Activated T-cell treated with anti-CD3 and anti-CD28 coated beads, Interleukin-2, amount 50 U/mL, for 72 hours (primary cell): ENCODE measurements at regions not wholly inside any gene's neighbourhood (a gene's known extent, or its start where the extent isn't known, plus 50 kb on each side); places are given as distances from the start of the nearest gene placed in this dataset.

Experiments
- ATAC-seq, 2 donors: fragments of 150-1000 bp; cut with Tn5 transposase; replicated peaks in 1 of 2; 2 replicates each; pipeline ENCODE4 v1.10.0; 2021; ENCODE audit warnings: moderate library complexity in 2 of 2, mild to moderate bottlenecking in 1 of 2
- DNase-seq, 2 donors: peaks; one replicate each; pipeline ENCODE4 v3.0.0; 2021 to 2022; ENCODE audit warnings: mixed read lengths in 1 of 2
- H3K27ac Mint-ChIP-seq: one replicate; pipeline ENCODE4 v1.8.0; 2022; ENCODE audit warnings: mild to moderate bottlenecking, moderate library complexity, mixed read lengths
- H3K27me3 Mint-ChIP-seq: one replicate; pipeline ENCODE4 v1.8.0; 2022; ENCODE audit warnings: low read depth, mixed read lengths
- H3K36me3 Mint-ChIP-seq, 2 donors: one replicate each; pipeline ENCODE4 v1.8.0; 2022; ENCODE audit warnings: mixed read lengths in 2 of 2, mild to moderate bottlenecking in 1 of 2; ENCODE audit not compliant: insufficient read depth in 2 of 2
- H3K4me1 Mint-ChIP-seq: one replicate; pipeline ENCODE4 v1.8.0; 2022; ENCODE audit warnings: low read depth, mixed read lengths
- H3K4me3 Mint-ChIP-seq, 2 donors: one replicate each; pipeline ENCODE4 v1.8.0; 2022; ENCODE audit warnings: mild to moderate bottlenecking in 2 of 2, mixed read lengths in 2 of 2, moderate library complexity in 2 of 2
- H3K9me3 Mint-ChIP-seq, 2 donors: one replicate each; pipeline ENCODE4 v1.8.0; 2022; ENCODE audit warnings: mixed read lengths in 2 of 2

GRCh38 chr10:126803394-126803793 lies 101.8 kb upstream of the DOCK1 start:
- Mint-ChIP-seq H3K4me1 (no peaks in the 10 kb centered on the region), H3K4me3 (no peak overlapping the region), H3K27me3 (no peaks in the 10 kb centered on the region), H3K9me3 (no peaks in the 10 kb centered on the region), H3K36me3 (no peaks in the 10 kb centered on the region), H3K27ac (no peak overlapping the region)
- DNase-seq: no peak
- ATAC-seq: no peak

GRCh38 chr10:126804396-126804795 lies 100.8 kb upstream of the DOCK1 start:
- no peak overlapping the region for H3K27ac Mint-ChIP-seq
- DNase-seq (no peak), ATAC-seq (no peak)
- H3K9me3 Mint-ChIP-seq: no peaks in the 10 kb centered on the region
- H3K4me3 Mint-ChIP-seq: no peak overlapping the region
- no peaks in the 10 kb centered on the region for H3K36me3 Mint-ChIP-seq
- H3K4me1 Mint-ChIP-seq: no peaks in the 10 kb centered on the region
- no peaks in the 10 kb centered on the region for H3K27me3 Mint-ChIP-seq

GRCh38 chr10:126806498-126806897 lies 98.7 kb upstream of the DOCK1 start:
- H3K27ac Mint-ChIP-seq: no peak overlapping the region
- H3K9me3 Mint-ChIP-seq: peaks cover 1 to 3% of the 10 kb centered on the region in 2 donors
- H3K4me1 Mint-ChIP-seq: no peaks in the 10 kb centered on the region
- DNase-seq (no peak), ATAC-seq (no peak)
- peaks cover 0 to 2% of the 10 kb centered on the region in 2 donors for H3K36me3 Mint-ChIP-seq
- H3K27me3 Mint-ChIP-seq: no peaks in the 10 kb centered on the region
- no peak overlapping the region for H3K4me3 Mint-ChIP-seq

DNA sequence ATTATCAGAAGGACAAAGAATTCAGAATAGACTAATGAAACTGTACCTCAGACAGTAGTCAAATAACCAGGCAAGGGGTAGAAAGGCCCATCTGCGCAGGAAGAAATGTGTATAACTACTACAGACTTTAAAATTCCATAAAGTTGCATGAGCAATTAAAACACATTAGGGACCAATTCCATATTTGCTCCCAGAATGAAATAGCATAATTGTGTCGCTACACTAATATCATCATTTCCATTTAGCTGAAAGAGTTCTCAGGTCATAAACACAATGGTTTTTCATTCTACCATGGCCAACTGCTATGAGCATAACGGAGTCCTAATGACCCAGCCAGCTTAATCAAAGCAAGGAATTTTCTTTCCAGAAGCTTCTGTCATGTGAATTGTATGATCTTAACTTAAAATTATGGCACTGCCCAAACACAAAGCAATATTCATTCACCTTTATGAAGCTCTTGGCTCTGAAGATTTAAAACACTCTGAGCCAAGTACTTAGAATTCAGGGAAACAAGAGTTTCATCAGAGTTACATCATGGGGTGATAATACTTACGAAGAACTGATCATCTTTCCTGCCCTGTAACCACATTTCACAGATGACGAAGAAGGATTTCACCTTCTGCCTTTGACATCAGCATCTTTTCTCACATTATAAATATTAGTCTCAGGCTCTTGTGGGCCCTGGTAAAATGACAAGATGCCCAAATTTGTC lies 98.1 kb upstream of the DOCK1 start:
- ATAC-seq: no peak
- Mint-ChIP-seq H3K27ac (no peak overlapping the region), H3K9me3 (peaks cover 1 to 3% of the 10 kb centered on the region in 2 donors), H3K4me1 (no peaks in the 10 kb centered on the region), H3K27me3 (no peaks in the 10 kb centered on the region), H3K4me3 (no peak overlapping the region), H3K36me3 (peaks cover 0 to 2% of the 10 kb centered on the region in 2 donors)
- no peak for DNase-seq

DNA sequence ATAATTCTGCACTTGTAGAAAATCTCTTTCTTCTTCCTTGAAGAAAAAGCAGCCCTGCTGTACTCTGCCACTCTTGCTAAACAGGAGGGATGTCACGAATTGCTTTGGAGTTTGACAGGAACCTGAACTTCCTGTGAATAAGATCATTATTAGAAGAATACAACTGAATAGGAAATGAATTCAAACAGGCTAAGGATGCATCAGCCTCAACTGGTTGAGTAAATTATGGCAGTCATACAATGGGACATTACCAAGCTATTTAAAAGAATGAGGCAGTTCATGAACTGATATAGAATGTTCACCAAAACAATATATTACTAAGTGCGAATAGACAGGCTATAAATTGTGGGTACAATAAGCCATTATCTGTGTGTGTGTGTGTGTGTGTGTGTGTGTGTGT lies 97.1 kb upstream of the DOCK1 start:
- no peak for DNase-seq
- Mint-ChIP-seq H3K27me3 (no peaks in the 10 kb centered on the region), H3K9me3 (peaks cover 1 to 3% of the 10 kb centered on the region in 2 donors), H3K4me3 (no peak overlapping the region), H3K36me3 (peaks cover 0 to 2% of the 10 kb centered on the region in 2 donors), H3K27ac (no peak overlapping the region), H3K4me1 (no peaks in the 10 kb centered on the region)
- no peak for ATAC-seq

- peaks cover 0 to 2% of the 10 kb centered on the region in 2 donors for H3K36me3 Mint-ChIP-seq
- peaks cover 3 to 8% of the 10 kb centered on the region in 2 donors for H3K9me3 Mint-ChIP-seq
- no peak overlapping the region for H3K4me3 Mint-ChIP-seq
- ATAC-seq (no peak), DNase-seq (no peak)
- H3K27ac Mint-ChIP-seq: no peak overlapping the region
- no peaks in the 10 kb centered on the region for H3K4me1 Mint-ChIP-seq
- peaks cover 6% of the 10 kb centered on the region for H3K27me3 Mint-ChIP-seq
Observed at GRCh38 chr10:126813432-126813831, 91.8 kb upstream of the DOCK1 start.

- Mint-ChIP-seq H3K4me3 (no peak overlapping the region), H3K4me1 (no peaks in the 10 kb centered on the region), H3K36me3 (no peaks in the 10 kb centered on the region), H3K27ac (no peak overlapping the region), H3K9me3 (peaks cover 0 to 3% of the 10 kb centered on the region in 2 donors), H3K27me3 (no peaks in the 10 kb centered on the region)
- DNase-seq: no peak
- ATAC-seq: no peak
Observed at GRCh38 chr10:126833542-126833941, 71.7 kb upstream of the DOCK1 start.

DNA sequence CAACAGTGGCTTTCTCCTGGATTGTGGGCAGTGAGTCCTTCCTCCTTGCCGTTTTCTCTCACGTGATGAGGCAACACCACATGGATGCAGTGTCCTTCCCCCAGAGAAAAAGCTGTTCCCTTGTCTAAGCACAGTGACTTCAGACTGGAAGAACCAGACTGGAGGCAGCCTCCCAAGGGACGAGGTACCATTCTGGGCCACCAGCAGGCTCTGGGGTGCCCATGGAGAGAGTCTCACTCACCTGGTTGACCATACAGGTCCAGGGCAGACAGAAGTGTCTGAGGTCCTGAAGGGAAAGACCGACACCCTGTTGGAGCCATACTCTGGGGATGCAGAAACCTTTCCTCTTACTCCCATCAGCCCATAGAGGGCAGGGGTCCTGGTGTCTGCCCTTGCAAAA lies 69.2 kb upstream of the DOCK1 start:
- Mint-ChIP-seq H3K36me3 (no peaks in the 10 kb centered on the region), H3K4me3 (no peak overlapping the region), H3K27ac (no peak overlapping the region), H3K9me3 (no peaks in the 10 kb centered on the region), H3K4me1 (no peaks in the 10 kb centered on the region), H3K27me3 (no peaks in the 10 kb centered on the region)
- DNase-seq (no peak), ATAC-seq (no peak)

DNA sequence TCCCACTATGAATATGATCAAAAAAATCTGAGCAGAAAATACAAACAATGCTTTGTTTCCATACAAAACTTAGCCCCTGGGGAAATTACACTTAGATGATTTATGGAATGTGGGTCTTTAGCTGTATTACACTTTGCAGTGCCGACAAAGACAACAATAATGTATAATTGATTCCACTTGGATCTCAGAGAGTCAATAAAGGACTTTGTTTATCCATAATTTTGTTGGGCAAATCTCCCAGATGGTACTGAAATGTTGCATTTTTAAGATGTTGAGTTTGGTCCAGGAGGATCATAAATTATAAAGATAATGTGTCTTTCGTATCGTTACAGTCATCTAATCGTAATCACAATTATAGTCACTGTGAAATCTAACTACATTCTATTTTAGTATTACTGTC lies 66.9 kb upstream of the DOCK1 start:
- H3K9me3 Mint-ChIP-seq: no peaks in the 10 kb centered on the region
- DNase-seq (no peak), ATAC-seq (no peak)
- no peak overlapping the region for H3K27ac Mint-ChIP-seq
- H3K27me3 Mint-ChIP-seq: no peaks in the 10 kb centered on the region
- H3K4me3 Mint-ChIP-seq: no peak overlapping the region
- H3K4me1 Mint-ChIP-seq: no peaks in the 10 kb centered on the region
- H3K36me3 Mint-ChIP-seq: no peaks in the 10 kb centered on the region

- H3K9me3 Mint-ChIP-seq: no peaks in the 10 kb centered on the region
- H3K27ac Mint-ChIP-seq: no peak overlapping the region
- DNase-seq (no peak), ATAC-seq (no peak)
- no peak overlapping the region for H3K4me3 Mint-ChIP-seq
- no peaks in the 10 kb centered on the region for H3K4me1 Mint-ChIP-seq
- H3K27me3 Mint-ChIP-seq: no peaks in the 10 kb centered on the region
- no peaks in the 10 kb centered on the region for H3K36me3 Mint-ChIP-seq
Observed at GRCh38 chr10:126839094-126839761, 66.0 kb upstream of the DOCK1 start.

DNA sequence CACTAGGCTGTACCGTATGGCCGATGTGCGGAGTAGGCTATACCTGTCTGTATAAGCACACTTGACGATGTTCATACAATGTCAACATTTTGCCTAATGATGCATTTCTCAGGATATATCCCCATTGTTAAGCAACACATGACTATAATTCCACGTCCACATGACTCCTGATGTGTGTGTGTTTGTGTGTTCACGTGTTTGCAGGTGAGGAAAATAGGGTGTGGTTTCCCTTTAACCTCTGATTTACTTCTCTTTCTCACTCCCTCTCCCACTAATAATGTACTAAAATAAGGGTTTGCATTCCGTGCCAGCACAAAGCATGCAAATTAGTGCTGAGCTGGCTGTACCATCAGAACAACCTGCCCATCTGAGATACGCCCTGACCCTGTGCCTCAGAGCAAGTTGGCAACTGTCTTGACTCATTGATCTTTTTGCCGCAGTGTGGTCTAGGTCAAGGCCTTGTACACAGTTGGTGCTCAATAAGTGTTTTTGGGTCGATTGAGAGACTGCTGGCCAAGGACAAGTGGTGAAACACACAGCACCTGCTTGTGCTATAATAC lies 64.6 kb upstream of the DOCK1 start:
- H3K27ac Mint-ChIP-seq: no peak overlapping the region
- no peaks in the 10 kb centered on the region for H3K27me3 Mint-ChIP-seq
- DNase-seq: no peak
- no peaks in the 10 kb centered on the region for H3K4me1 Mint-ChIP-seq
- no peak overlapping the region for H3K4me3 Mint-ChIP-seq
- H3K36me3 Mint-ChIP-seq: no peaks in the 10 kb centered on the region
- ATAC-seq: no peak
- no peaks in the 10 kb centered on the region for H3K9me3 Mint-ChIP-seq

DNA sequence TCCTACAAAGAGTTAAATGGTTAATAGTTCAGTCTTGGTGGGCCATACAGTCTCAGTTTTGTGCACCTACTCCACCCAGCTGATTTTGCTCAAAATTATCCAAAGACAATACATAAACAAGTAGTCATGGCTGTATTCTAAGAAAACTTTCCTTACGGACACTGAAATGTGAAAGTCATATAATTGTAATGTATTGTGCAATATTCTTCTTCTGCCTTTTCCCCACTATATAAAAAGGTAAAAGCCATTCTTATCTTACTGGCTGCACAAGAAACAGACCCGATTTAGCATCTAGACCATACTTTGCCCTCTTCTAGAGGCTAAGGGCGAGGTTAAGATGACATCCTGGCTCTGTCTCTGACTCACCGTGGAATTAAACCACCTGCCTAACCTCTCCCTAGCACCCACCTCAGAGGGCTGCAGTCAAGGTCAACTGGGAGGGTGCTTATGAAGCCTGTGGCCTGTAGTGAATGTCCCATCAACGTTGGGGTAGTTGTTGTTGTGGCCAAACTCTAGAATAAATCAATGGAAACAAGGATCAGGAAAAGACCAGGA lies 63.8 kb upstream of the DOCK1 start:
- H3K4me3 Mint-ChIP-seq: no peak overlapping the region
- no peaks in the 10 kb centered on the region for H3K4me1 Mint-ChIP-seq
- no peaks in the 10 kb centered on the region for H3K9me3 Mint-ChIP-seq
- no peak overlapping the region for H3K27ac Mint-ChIP-seq
- H3K36me3 Mint-ChIP-seq: no peaks in the 10 kb centered on the region
- DNase-seq: no peak
- ATAC-seq: no peak
- no peaks in the 10 kb centered on the region for H3K27me3 Mint-ChIP-seq

GRCh38 chr10:126842356-126842755 lies 62.9 kb upstream of the DOCK1 start:
- DNase-seq: no peak
- Mint-ChIP-seq H3K4me1 (no peaks in the 10 kb centered on the region), H3K9me3 (no peaks in the 10 kb centered on the region), H3K27me3 (no peaks in the 10 kb centered on the region), H3K4me3 (no peak overlapping the region), H3K36me3 (no peaks in the 10 kb centered on the region), H3K27ac (no peak overlapping the region)
- ATAC-seq: no peak
